Glutamatergic neuron (in vitro differentiated cells): ENCODE measurements at regions not wholly inside any gene's neighbourhood (a gene's known extent, or its start where the extent isn't known, plus 50 kb on each side); places are given as distances from the start of the nearest gene placed in this dataset.

ENCODE experiments used
- DNase-seq: peaks from one replicate; pipeline ENCODE4 v3.0.0; 2022
- H3K27ac Mint-ChIP-seq: one replicate; pipeline ENCODE4 v1.8.0; 2020; ENCODE audit warnings: mild to moderate bottlenecking, mixed read lengths, inconsistent platforms; ENCODE audit not compliant: unreplicated experiment
- H3K27me3 Mint-ChIP-seq: one replicate; pipeline ENCODE4 v1.8.0; 2020; ENCODE audit warnings: mild to moderate bottlenecking, moderate library complexity, mixed read lengths, inconsistent platforms; ENCODE audit not compliant: unreplicated experiment
- H3K36me3 Mint-ChIP-seq: one replicate; pipeline ENCODE4 v1.8.0; 2020; ENCODE audit warnings: mild to moderate bottlenecking, mixed read lengths, inconsistent platforms; ENCODE audit not compliant: unreplicated experiment
- H3K4me1 Mint-ChIP-seq: one replicate; pipeline ENCODE4 v1.8.0; 2020; ENCODE audit warnings: mild to moderate bottlenecking, low read depth, mixed read lengths, inconsistent platforms; ENCODE audit not compliant: unreplicated experiment
- H3K4me3 Mint-ChIP-seq: one replicate; pipeline ENCODE4 v1.8.0; 2020; ENCODE audit warnings: mild to moderate bottlenecking, mixed read lengths, inconsistent platforms; ENCODE audit not compliant: unreplicated experiment
- H3K9me3 Mint-ChIP-seq: one replicate; pipeline ENCODE4 v1.8.0; 2020; ENCODE audit warnings: mild to moderate bottlenecking, moderate library complexity, mixed read lengths, inconsistent platforms; ENCODE audit not compliant: unreplicated experiment
- TF ChIP-seq, protein P1 (sequence below): fragments of 200-600 bp; sonication (generic); IDR thresholded peaks from one replicate; pipeline ENCODE4 v1.5.0; 2021; ENCODE audit not compliant: partially characterized antibody, unreplicated experiment

DNA sequence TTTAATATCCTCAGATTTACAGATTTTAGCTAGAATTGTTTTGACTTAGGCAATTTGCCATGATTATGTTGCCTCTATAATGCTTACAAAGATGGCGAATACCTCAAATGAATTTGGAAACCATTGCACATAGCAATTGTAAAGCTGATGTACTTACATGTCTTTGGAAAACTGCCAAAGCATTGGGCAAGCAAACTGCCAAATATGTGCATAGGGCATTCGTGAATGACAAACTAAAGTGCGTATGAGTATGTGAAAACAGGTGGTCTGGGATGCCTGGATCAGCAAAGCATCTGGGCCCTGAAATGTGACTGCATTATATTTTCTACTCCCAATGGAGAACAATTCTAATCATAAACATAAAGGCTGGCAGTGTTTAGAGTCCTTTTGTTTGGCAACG, 445.3 kb upstream of the ROBO1 start:
- Mint-ChIP-seq H3K9me3 (no peaks in the 10 kb centered on the region), H3K27ac (no peak overlapping the region), H3K27me3 (peaks cover 2% of the 10 kb centered on the region), H3K36me3 (no peaks in the 10 kb centered on the region), H3K4me3 (no peak overlapping the region), H3K4me1 (peaks cover 3% of the 10 kb centered on the region)
- TF ChIP-seq, protein P1, sequence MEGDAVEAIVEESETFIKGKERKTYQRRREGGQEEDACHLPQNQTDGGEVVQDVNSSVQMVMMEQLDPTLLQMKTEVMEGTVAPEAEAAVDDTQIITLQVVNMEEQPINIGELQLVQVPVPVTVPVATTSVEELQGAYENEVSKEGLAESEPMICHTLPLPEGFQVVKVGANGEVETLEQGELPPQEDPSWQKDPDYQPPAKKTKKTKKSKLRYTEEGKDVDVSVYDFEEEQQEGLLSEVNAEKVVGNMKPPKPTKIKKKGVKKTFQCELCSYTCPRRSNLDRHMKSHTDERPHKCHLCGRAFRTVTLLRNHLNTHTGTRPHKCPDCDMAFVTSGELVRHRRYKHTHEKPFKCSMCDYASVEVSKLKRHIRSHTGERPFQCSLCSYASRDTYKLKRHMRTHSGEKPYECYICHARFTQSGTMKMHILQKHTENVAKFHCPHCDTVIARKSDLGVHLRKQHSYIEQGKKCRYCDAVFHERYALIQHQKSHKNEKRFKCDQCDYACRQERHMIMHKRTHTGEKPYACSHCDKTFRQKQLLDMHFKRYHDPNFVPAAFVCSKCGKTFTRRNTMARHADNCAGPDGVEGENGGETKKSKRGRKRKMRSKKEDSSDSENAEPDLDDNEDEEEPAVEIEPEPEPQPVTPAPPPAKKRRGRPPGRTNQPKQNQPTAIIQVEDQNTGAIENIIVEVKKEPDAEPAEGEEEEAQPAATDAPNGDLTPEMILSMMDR, result no peak
- no peak for DNase-seq

DNA sequence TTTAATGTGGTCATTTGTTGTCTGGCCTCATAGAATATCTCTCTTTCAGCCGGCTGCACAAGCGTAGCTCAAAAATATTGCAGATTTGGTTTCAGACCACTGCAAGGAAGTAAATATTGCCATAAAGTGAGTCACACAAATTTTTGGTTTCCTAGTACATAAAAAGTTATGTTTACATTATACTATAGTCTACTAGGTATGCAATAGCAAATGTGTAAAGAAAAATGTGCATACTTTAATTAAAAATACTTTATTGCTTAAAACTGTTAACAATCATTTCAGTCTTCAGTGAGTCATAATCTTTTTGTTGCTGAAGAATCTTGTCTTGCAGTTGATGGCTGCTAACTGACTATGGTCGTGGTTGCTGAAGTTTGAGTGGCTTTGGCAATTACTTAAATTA, 425.1 kb upstream of the ROBO1 start:
- Mint-ChIP-seq H3K4me3 (no peak overlapping the region), H3K9me3 (peaks cover 2% of the 10 kb centered on the region), H3K27me3 (no peaks in the 10 kb centered on the region), H3K4me1 (no peaks in the 10 kb centered on the region), H3K27ac (no peak overlapping the region), H3K36me3 (no peaks in the 10 kb centered on the region)
- no peak for DNase-seq
- TF ChIP-seq, protein P1, result no peak

DNA sequence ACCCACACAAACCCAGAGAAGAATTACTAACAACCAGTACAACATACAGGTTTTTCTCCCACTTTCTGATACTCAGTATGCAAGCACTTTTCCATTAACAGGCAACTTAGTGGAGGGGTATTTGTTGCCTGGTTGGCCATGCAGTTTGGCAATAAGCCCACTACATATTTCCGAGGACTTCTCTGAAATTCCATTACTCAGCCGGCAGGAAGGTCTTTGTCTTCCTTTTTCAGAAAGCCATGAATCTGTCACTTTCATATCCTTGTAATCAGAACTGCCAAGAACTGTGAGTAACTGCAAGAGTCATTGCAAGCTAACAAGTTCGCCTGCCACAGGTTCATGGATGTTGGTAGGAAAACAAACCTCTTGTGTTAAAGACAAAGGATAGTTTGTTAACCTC, 422.3 kb upstream of the ROBO1 start:
- no peaks in the 10 kb centered on the region for H3K9me3 Mint-ChIP-seq
- H3K36me3 Mint-ChIP-seq, result no peaks in the 10 kb centered on the region
- no peaks in the 10 kb centered on the region for H3K4me1 Mint-ChIP-seq
- H3K4me3 Mint-ChIP-seq, result no peak overlapping the region
- H3K27ac Mint-ChIP-seq, result no peak overlapping the region
- no peaks in the 10 kb centered on the region for H3K27me3 Mint-ChIP-seq
- TF ChIP-seq, protein P1, result no peak
- DNase-seq, result no peak

DNA sequence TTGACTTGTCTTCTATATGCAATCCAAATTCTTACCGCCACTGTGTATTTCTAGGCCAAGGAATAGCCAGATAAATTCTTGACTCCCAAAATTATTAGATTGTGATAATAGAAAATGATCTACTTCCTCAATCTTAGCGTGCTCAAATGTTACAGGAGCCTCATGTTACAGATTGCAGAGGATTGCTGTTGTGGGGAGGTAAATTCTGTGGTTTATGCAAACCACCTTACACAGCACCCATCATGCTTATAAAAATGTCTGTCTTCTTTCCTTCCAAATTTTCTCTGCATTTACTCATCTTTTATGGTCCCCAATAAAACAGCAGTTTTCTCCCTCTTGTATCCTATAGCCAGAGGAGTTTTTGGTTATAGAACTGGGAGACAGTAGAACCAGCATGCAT, 420.2 kb upstream of the ROBO1 start:
- Mint-ChIP-seq H3K36me3 (no peaks in the 10 kb centered on the region), H3K4me1 (no peaks in the 10 kb centered on the region), H3K9me3 (no peaks in the 10 kb centered on the region), H3K27ac (no peak overlapping the region), H3K4me3 (no peak overlapping the region), H3K27me3 (no peaks in the 10 kb centered on the region)
- TF ChIP-seq, protein P1, result no peak
- no peak for DNase-seq

DNA sequence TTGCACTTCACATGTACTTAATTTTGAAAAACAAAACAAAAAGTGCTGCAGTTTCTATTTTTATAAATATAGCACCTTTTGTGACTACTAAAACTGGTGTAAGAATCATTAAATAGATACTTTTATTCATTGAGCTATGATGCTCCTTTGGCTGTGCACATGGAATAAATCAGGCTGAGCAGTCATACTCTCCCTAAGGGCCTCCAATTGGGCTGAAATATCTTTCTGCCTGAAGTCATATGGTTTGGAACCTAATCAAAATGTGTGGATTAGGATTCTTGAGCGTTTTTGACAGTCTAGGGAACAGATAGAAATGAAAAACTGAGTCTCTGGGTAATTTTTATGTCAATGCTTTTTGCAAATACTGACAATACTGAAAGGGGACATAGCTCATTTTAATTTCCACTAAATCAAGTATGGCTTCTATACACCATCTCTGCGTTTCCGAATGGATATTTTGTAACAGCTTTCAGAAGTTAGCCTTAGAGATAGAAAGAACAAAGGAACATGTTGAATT, 392.2 kb upstream of the ROBO1 start:
- no peak overlapping the region for H3K27ac Mint-ChIP-seq
- H3K27me3 Mint-ChIP-seq, result no peaks in the 10 kb centered on the region
- DNase-seq, result no peak
- H3K36me3 Mint-ChIP-seq, result no peaks in the 10 kb centered on the region
- peaks cover 6% of the 10 kb centered on the region for H3K4me1 Mint-ChIP-seq
- no peak overlapping the region for H3K4me3 Mint-ChIP-seq
- TF ChIP-seq, protein P1, result no peak
- no peaks in the 10 kb centered on the region for H3K9me3 Mint-ChIP-seq
